SK-N-SH (cell line): ENCODE measurements at regions not wholly inside any gene's neighbourhood (a gene's known extent, or its start where the extent isn't known, plus 50 kb on each side); places are given as distances from the start of the nearest gene placed in this dataset.

Source experiments
- CTCF ChIA-PET: fragments of 300-600, 350-600 bp; formaldehyde crosslinking; extraction: SDS; loops from one replicate; lab custom pipeline; 2021; lab: Yijun Ruan, JAX
- POLR2A ChIA-PET: fragments of 350-600 bp; sonication (Branson Sonifier 250); formaldehyde crosslinking; extraction: SDS; loops from one replicate; lab custom pipeline; 2020; ENCODE audit warnings: antibody characterized with exemption, inconsistent platforms; lab: Yijun Ruan, JAX
- DNase-seq: peaks from one replicate; pipeline ENCODE4 v3.0.0; 2012
- H2AFZ ChIP-seq: fragments of 200-600 bp; sonication (generic); 2 replicates; pipeline ENCODE4 v1.8.1; 2016; ENCODE audit warnings: antibody characterized with exemption, mild to moderate bottlenecking, low read depth
- H3F3A ChIP-seq: fragments of 200-600 bp; sonication (generic); replicated peaks from 2 replicates; pipeline ENCODE3; 2016; ENCODE audit warnings: antibody characterized with exemption, mild to moderate bottlenecking; ENCODE audit not compliant: insufficient read depth
- H3K27ac ChIP-seq, 2 experiments: fragments of 200-500 bp in 1 of 2; fragments of 200-600 bp in 1 of 2; sonication (Bioruptor generic) in 1 of 2; sonication (generic), shearing (Covaris generic) in 1 of 2; 2 replicates each; pipeline versions ENCODE4 v1.5.1 to v1.6.1; 2014 to 2016; ENCODE audit warnings: low read depth in 2 of 2, inconsistent platforms in 1 of 2, low read length in 1 of 2, mild to moderate bottlenecking in 1 of 2, mixed read lengths in 1 of 2
- H3K27me3 ChIP-seq: fragments of 200-600 bp; sonication (generic), shearing (Covaris generic); 2 replicates; pipeline ENCODE4 v1.6.1; 2016; ENCODE audit warnings: mixed run types; ENCODE audit not compliant: insufficient read depth
- H3K36me3 ChIP-seq, 2 experiments: fragments of 200-500 bp in 1 of 2; fragments of 200-600 bp in 1 of 2; sonication (Bioruptor generic) in 1 of 2; sonication (generic) in 1 of 2; replicated peaks in 1 of 2; 2 replicates each; pipeline versions ENCODE3 to v1.5.1; 2014 to 2016; ENCODE audit warnings: low read length in 1 of 2, mild to moderate bottlenecking in 1 of 2; ENCODE audit not compliant: insufficient read depth in 2 of 2, control insufficient read depth in 1 of 2
- H3K4me1 ChIP-seq, 2 experiments: fragments of 200-500 bp in 1 of 2; fragments of 200-600 bp in 1 of 2; sonication (Bioruptor generic) in 1 of 2; sonication (generic), shearing (Covaris generic) in 1 of 2; 2 replicates each; pipeline versions ENCODE4 v1.5.1 to v1.6.1; 2014 to 2016; ENCODE audit warnings: low read depth in 1 of 2, low read length in 1 of 2, mixed run types in 1 of 2; ENCODE audit not compliant: insufficient read depth in 2 of 2, control insufficient read depth in 1 of 2
- H3K4me2 ChIP-seq: fragments of 200-600 bp; sonication (generic), shearing (Covaris generic); 2 replicates; pipeline ENCODE4 v1.6.1; 2017; ENCODE audit warnings: mixed run types
- H3K4me3 ChIP-seq, 2 experiments: fragments of 200-500 bp in 1 of 2; fragments of 200-600 bp in 1 of 2; sonication (Bioruptor generic) in 1 of 2; sonication (generic), shearing (Covaris generic) in 1 of 2; 2 replicates each; pipeline versions ENCODE4 v1.5.1 to v1.8.1; 2014 to 2016; ENCODE audit warnings: low read depth in 2 of 2, inconsistent platforms in 1 of 2, low read length in 1 of 2, mild to moderate bottlenecking in 1 of 2, mixed read lengths in 1 of 2, moderate library complexity in 1 of 2
- H3K79me2 ChIP-seq: fragments of 200-600 bp; sonication (generic); 2 replicates; pipeline ENCODE4 v1.8.1; 2017; ENCODE audit warnings: mild to moderate bottlenecking; ENCODE audit not compliant: insufficient read depth
- H3K9ac ChIP-seq: fragments of 200-600 bp; sonication (generic); 2 replicates; pipeline ENCODE4 v1.6.1; 2017; ENCODE audit warnings: mixed run types
- H3K9me2 ChIP-seq: fragments of 200-600 bp; sonication (generic); 2 replicates; pipeline ENCODE4 v1.6.1; 2017; ENCODE audit warnings: mixed run types
- H3K9me3 ChIP-seq: fragments of 200-600 bp; sonication (generic); 2 replicates; pipeline ENCODE4 v1.6.1; 2017; ENCODE audit warnings: mixed run types, mild to moderate bottlenecking, moderate library complexity
- H4K20me1 ChIP-seq: fragments of 200-600 bp; sonication (generic); 2 replicates; pipeline ENCODE4 v1.6.1; 2017; ENCODE audit warnings: mild to moderate bottlenecking, mixed run types; ENCODE audit not compliant: insufficient read depth
- CTCF ChIP-seq: fragments of 200-600 bp; sonication (generic); IDR thresholded peaks from 2 replicates; pipeline ENCODE4 v1.6.1; 2017; ENCODE audit warnings: antibody characterized with exemption, mild to moderate bottlenecking, moderate library complexity
- ELF1 ChIP-seq: IDR thresholded peaks from 2 replicates; pipeline ENCODE4 v1.4.0; 2012
- FOXM1 ChIP-seq: IDR thresholded peaks from 2 replicates; pipeline ENCODE4 v1.4.0; 2012; ENCODE audit warnings: low read depth, mild to moderate bottlenecking
- GABPA ChIP-seq: IDR thresholded peaks from 2 replicates; pipeline ENCODE4 v1.4.0; 2012; ENCODE audit warnings: low read depth, mild to moderate bottlenecking
- NRF1 ChIP-seq: IDR thresholded peaks from 2 replicates; pipeline ENCODE4 v1.6.1; 2012; ENCODE audit warnings: low read depth, mild to moderate bottlenecking, low read length
- REST ChIP-seq: IDR thresholded peaks from 2 replicates; pipeline ENCODE4 v1.6.1; 2012; ENCODE audit warnings: mild to moderate bottlenecking, low read depth, low read length, moderate library complexity
- SMC3 ChIP-seq: IDR thresholded peaks from 2 replicates; pipeline ENCODE4 v1.6.1; 2012; ENCODE audit warnings: low read depth, low read length, improper control_type of control experiment
- TAF1 ChIP-seq: IDR thresholded peaks from 2 replicates; pipeline ENCODE4 v1.6.1; 2012; ENCODE audit warnings: low read depth, mild to moderate bottlenecking, low read length, moderate library complexity, borderline replicate concordance
- WGBS: methylation state at CpG from one replicate; pipeline ENCODE4 v1.1.6; 2017; ENCODE audit warnings: low lambda C conversion rate; 5-methylcytosine and 5-hydroxymethylcytosine counted together
- TF ChIP-seq, protein P1 (sequence below): IDR thresholded peaks from 2 replicates; pipeline ENCODE4 v1.4.0; 2012; ENCODE audit warnings: low read depth

DNA sequence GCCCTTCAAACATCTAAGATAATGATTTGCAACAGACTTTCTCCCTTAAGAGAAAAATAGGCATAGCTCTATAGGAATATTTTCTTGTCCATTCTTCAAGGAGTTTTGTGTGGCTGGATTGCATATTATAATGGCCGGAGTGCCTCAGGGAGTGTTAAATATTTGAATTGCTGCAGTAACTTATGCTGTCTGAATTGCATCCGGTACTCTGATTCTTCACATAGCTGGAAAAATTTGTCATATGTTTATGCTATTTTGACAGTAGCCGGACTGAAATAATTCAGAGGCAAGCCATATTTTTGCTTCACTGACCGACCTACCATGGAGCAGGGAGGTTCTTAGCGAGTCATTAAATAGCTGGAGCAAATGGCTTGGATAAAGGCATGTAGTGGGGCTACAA is 621.0 kb downstream of the ACTL7B start:
- ChIA-PET POLR2A (no interaction called here), CTCF (no interaction called here)
- DNase-seq = no peak
- Histone ChIP-seq H3K27me3 (no peaks in the 10 kb centered on the region), H3K9ac (no peak overlapping the region), H3F3A (no peaks in the 10 kb centered on the region), H3K79me2 (no peaks in the 10 kb centered on the region), H3K36me3 (no peaks in the 10 kb centered on the region), H3K4me1 (no peaks in the 10 kb centered on the region), H3K4me2 (no peak overlapping the region), H3K9me2 (no peaks in the 10 kb centered on the region), H3K4me3 (no peak overlapping the region)
- no peak for TF ChIP-seq REST
- no peak for TF ChIP-seq SMC3
- TF ChIP-seq FOXM1 = no peak
- TF ChIP-seq NRF1 = no peak
- TF ChIP-seq GABPA = no peak
- TF ChIP-seq, protein P1, sequence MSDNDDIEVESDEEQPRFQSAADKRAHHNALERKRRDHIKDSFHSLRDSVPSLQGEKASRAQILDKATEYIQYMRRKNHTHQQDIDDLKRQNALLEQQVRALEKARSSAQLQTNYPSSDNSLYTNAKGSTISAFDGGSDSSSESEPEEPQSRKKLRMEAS = no peak
- TF ChIP-seq, all 33 proteins: peak for 0
- WGBS = 16% methylated on average over 5 of the region's 5 CpGs
- H4K20me1 ChIP-seq = no peaks in the 10 kb centered on the region
- no peak overlapping the region for H3K27ac ChIP-seq
- H3K9me3 ChIP-seq = no peaks in the 10 kb centered on the region
- no peak overlapping the region for H2AFZ ChIP-seq

- Histone ChIP-seq H3K4me2 (no peak overlapping the region), H3K27me3 (no peaks in the 10 kb centered on the region), H3K27ac (no peak overlapping the region), H4K20me1 (no peaks in the 10 kb centered on the region), H3K9me3 (no peaks in the 10 kb centered on the region), H3K4me1 (no peaks in the 10 kb centered on the region; a peak in 1 of 4 replicates), H3K79me2 (no peaks in the 10 kb centered on the region), H3F3A (no peaks in the 10 kb centered on the region), H2AFZ (no peak overlapping the region), H3K9ac (no peak overlapping the region), H3K4me3 (no peak overlapping the region), H3K36me3 (no peaks in the 10 kb centered on the region), H3K9me2 (no peaks in the 10 kb centered on the region)
- ChIA-PET POLR2A (no interaction called here), CTCF (no interaction called here)
- 24% methylated on average over 5 of the region's 5 CpGs for WGBS
- TF ChIP-seq, protein P1 = no peak
- TF ChIP-seq CTCF (no peak), ELF1 (no peak), TAF1 (no peak), FOXM1 (no peak)
- no peak for DNase-seq
These were observed 630.5 kb downstream of the ACTL7B start for GRCh38 chr9:108225149-108225800.
